ENCODE measurements at regions not wholly inside any gene's neighbourhood (a gene's known extent, or its start where the extent isn't known, plus 50 kb on each side); places are given as distances from the start of the nearest gene placed in this dataset.

DNA sequence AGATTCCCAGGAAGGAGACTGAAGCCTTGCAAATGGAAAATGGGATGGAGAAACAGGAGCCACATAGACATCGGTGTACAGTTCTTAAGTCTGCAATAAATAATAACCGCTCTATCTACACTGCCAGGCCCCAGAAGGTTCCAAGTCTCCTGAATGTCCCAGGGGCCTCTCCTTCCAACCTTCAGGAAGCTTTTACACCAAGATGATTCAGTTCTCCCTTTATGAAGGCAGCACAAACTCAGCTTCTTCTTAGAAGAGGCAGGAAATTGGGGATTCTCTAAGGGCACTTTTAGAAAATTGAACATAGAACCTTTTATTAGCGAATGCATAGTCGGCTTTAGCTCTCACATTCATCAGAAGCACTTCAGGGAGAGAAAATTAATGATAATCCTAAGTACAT, 130.8 kb upstream of the LYZL1 start:
- TF ChIP-seq, protein P1, sequence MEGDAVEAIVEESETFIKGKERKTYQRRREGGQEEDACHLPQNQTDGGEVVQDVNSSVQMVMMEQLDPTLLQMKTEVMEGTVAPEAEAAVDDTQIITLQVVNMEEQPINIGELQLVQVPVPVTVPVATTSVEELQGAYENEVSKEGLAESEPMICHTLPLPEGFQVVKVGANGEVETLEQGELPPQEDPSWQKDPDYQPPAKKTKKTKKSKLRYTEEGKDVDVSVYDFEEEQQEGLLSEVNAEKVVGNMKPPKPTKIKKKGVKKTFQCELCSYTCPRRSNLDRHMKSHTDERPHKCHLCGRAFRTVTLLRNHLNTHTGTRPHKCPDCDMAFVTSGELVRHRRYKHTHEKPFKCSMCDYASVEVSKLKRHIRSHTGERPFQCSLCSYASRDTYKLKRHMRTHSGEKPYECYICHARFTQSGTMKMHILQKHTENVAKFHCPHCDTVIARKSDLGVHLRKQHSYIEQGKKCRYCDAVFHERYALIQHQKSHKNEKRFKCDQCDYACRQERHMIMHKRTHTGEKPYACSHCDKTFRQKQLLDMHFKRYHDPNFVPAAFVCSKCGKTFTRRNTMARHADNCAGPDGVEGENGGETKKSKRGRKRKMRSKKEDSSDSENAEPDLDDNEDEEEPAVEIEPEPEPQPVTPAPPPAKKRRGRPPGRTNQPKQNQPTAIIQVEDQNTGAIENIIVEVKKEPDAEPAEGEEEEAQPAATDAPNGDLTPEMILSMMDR (IDR thresholded peaks at IDR 0.05; ENCODE audit: control insufficient read depth, extremely low read depth, insufficient read depth), result no peak
- no peak for DNase-seq (ENCODE audit: low read depth)
- H3K4me3 ChIP-seq (ENCODE audit: low read depth, low read length), result no peak overlapping the region

DNA sequence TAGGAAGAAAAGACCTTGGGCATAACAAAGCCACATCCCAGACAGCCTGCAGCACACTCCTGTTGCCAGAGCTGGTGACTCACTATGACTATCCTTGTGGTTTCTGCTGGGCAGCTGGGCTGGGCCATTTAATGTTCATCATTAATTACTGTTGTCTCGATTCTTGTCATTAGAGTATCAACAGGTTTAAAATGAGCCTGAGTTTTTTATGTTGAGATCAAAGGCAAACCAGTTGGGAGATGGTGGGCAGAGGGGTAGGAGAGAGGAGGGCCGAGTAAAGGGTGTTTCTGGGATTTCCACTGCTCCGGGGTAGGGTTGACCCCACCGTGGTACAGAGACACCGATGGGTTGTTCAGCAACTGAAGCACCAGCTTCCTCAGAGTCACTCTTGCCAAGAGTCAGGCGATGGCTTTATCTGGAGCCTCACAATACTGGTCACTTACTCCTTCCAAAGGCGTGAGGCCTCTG, 128.7 kb upstream of the LYZL1 start:
- H3K4me3 ChIP-seq (ENCODE audit: low read depth, low read length), result no peak overlapping the region
- DNase-seq (ENCODE audit: low read depth), result no peak
- TF ChIP-seq, protein P1 (IDR thresholded peaks at IDR 0.05; ENCODE audit: control insufficient read depth, extremely low read depth, insufficient read depth), result no peak

DNA sequence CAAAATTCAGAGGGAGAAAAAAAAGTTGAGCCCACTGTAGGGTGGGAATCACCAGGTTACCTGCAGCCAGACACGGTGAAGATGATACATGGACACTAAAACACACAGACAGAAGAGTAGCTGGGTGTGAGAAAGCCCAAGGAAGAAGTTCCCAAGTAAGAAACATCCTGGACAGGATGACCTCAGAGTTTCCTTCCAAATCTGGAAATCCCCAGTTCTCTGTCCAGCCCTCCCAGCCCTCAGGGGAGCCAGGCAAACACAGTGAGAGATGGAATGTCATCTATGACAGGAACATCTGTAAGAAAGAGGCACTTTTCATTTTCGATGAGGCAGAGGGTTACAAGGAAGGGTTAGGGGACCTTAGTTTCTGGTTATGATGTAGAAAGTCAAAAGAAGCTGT, 125.1 kb upstream of the LYZL1 start:
- no peak for DNase-seq (ENCODE audit: low read depth)
- TF ChIP-seq, protein P1 (IDR thresholded peaks at IDR 0.05; ENCODE audit: control insufficient read depth, extremely low read depth, insufficient read depth), result no peak
- no peak overlapping the region for H3K4me3 ChIP-seq (ENCODE audit: low read depth, low read length)

DNA sequence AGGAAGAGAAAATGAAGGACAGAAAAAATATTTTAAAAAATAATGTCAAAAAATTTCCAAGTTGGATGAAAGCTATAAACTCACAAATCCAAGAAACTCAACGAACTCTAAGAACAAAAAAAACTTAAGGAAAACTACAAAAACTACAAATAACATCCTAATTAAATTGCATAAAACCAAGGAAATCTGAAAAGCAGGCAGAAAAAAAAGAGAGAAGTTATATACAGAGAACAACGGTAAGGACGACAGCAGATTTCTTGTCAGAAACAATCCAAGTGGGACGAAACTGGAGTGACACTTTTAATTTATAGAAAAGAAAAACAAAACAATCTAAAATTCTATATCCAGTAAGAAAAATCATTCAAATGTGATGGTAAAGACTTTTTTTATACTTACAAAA, 122.2 kb upstream of the LYZL1 start:
- TF ChIP-seq, protein P1 (IDR thresholded peaks at IDR 0.05; ENCODE audit: control insufficient read depth, extremely low read depth, insufficient read depth), result no peak
- H3K4me3 ChIP-seq (ENCODE audit: low read depth, low read length), result no peak overlapping the region
- DNase-seq (ENCODE audit: low read depth), result no peak

DNA sequence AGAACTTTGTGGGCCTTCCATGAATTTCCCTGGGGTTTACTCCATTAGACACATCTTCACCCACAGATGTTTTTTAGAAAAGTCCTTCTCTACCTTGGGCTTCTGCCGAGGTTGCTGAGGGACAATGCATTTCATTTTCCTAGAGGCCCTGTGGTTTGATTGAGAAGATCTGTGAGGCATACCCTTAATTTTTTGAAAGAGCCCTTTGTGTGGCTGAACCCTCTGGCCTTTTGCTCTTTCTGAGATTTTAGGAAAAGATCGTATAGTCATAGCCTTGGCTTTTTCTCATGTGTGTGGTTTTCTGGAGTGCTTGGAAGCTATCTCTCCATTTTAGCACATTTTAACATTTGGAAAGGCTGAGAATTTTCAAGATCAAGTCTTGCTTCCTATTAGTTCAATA, 119.8 kb upstream of the LYZL1 start:
- H3K4me3 ChIP-seq (ENCODE audit: low read depth, low read length), result no peak overlapping the region
- no peak for DNase-seq (ENCODE audit: low read depth)
- TF ChIP-seq, protein P1 (IDR thresholded peaks at IDR 0.05; ENCODE audit: control insufficient read depth, extremely low read depth, insufficient read depth), result no peak

DNA sequence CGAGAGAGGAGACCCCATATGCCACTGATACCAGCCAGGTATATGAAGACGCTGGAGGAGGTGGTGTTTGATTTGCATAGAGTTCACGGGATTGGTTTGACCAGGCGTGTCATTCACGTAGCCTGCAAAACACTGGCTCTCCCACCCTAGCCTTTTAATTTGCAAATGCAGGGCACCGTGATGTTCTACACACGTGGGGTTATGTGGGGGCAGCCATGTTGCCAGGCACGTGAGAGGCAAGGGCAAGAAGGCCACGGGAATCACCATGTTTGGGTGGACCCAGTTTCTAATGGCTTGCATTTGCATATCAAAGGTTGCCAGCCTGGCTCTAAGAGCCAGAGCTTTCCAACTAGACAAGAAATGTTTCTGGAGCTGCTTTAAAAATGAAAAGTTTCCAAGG, 117.2 kb upstream of the LYZL1 start:
- TF ChIP-seq, protein P1 (IDR thresholded peaks at IDR 0.05; ENCODE audit: control insufficient read depth, extremely low read depth, insufficient read depth), result no peak
- DNase-seq (ENCODE audit: low read depth), result no peak
- no peak overlapping the region for H3K4me3 ChIP-seq (ENCODE audit: low read depth, low read length)

DNA sequence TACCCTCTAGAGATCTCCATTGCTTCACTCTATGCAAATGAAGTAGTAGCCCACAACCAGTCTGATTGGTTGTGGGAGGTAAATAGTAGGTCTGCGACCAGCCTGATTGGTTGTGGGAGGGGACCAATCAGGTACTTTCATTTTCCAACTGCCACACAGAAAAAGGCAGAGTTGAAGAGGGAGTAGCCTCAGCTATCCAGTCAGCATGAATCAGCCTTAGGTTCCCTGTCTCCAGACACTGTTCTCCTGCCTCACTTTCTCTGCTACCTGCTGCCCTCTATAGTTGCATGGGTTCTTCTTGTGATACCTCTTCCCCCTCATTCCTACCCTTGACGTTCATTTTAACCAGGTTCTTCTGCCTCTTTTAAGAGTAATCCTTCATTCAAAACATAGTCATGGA, 114.5 kb upstream of the LYZL1 start:
- DNase-seq (ENCODE audit: low read depth), result no peak
- TF ChIP-seq, protein P1 (IDR thresholded peaks at IDR 0.05; ENCODE audit: control insufficient read depth, extremely low read depth, insufficient read depth), result no peak
- H3K4me3 ChIP-seq (ENCODE audit: low read depth, low read length), result no peak overlapping the region

Data from LNCaP clone FGC (cell line).